Stimulated activated CD8-positive, alpha-beta memory T cell treated with anti-CD3 and anti-CD28 coated beads, Interleukin-12 subunit alpha, Interleukin-12 subunit beta, amount 100 ng/mL, for 24 hours (primary cell): ENCODE measurements at regions not wholly inside any gene's neighbourhood (a gene's known extent, or its start where the extent isn't known, plus 50 kb on each side); places are given as distances from the start of the nearest gene placed in this dataset.
"Not testable (repeated sequence)": the region's sequence is repeated elsewhere in the genome, so short reads cannot be mapped to it uniquely, and the experiment has no call there.

Experiments used
- DNase-seq: peaks from one replicate; pipeline ENCODE4 v3.0.0-alpha.2; 2020; ENCODE audit errors: extremely low read depth

- no peak for DNase-seq
Measured at GRCh38 chr9:89695441-89695891, 90.7 kb downstream of the GADD45G start.

GRCh38 chr9:89695979-89696378 lies 91.2 kb downstream of the GADD45G start:
- DNase-seq, result not testable (repeated sequence)

GRCh38 chr9:89696780-89697179 lies 92.0 kb downstream of the GADD45G start:
- no peak for DNase-seq

GRCh38 chr9:89697553-89697952 lies 92.7 kb downstream of the GADD45G start:
- no peak for DNase-seq

GRCh38 chr9:89698411-89699005 lies 93.7 kb downstream of the GADD45G start:
- no peak for DNase-seq

DNA sequence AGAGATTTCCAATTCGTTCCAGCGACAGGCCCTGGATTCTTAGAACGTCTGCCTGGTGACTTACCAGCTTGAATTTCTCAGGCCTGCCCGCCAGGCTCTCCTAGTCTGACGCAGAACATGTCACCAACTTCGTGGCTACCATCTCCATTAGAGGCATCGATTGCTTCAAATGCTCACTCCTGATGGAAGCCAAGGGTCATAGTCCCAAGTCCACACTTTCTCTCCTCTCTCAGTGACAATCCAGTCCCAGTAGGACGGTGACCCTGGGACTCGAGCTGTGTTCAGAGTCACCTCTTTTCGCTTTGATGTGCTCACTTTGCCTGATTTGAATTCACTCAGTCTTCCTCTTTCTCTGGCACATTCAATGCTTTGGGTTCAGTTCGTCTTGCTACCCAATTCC lies 94.8 kb downstream of the GADD45G start:
- no peak for DNase-seq

DNA sequence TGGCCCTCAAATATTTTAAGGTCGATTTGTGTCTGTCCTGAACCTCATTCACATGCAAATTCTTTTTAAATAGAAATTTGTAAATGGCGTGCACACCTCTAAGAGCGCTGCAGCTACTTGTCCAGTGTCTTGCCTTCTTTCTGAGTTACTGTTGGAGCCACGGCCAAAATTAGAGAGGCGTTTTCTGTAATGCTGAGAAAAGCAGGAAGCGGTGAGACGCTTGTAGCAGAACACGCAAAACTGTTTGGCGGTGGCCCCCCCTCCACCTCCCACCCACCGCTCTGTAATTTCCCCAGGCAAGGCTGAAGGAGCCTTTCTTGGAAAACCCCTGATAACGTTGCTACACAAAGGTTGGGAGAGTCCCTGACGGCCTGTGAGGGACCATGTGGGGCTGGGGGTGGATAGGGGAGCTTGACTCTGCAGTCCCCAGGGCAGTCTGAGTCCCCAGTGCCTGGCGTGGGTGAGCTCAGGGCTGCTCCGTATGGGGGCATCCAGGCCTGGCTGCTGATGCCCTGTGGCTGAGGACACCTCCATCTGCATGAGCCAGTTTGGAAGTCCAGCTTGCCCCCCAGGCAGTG lies 96.5 kb downstream of the GADD45G start:
- DNase-seq, result peak; percentile 51

DNA sequence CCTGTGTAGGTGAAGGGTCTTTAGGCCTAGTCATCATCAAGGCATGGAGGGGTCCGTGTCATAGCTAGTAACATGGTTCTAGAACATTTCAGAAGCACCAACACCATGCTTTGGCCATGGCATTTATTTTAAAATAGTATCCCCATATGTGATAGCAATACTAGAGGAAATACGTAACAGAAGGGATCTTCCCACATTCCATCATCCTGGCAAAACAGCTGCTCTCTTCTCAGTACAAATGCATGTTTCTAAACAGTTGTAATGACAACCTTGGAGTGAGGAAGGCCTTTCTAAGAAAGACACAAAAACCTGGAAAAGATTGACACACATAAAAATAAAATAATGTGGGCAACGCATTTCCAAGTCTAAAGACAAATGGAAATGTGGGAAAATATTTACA lies 97.6 kb downstream of the GADD45G start:
- no peak for DNase-seq

GRCh38 chr9:89705651-89706050 lies 100.8 kb downstream of the GADD45G start:
- DNase-seq, result no peak

DNA sequence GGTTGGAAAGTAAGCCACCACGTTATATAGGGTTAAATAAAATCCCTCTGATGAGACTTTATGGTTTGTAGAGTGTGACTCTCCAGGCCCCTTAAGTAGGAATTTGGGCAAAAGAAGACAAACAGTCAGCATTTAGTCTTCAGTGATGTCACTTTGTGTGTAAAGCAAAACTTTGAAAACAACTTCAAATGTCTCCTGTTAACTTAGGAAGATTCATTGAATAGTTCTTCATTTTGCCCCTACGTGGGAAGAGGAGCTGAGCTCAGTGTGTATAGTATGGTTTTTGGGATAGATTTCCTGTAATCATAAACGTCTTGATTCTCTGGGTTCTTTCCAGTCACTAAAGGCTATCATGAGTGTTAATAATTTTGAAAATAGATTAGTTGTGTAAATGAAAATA lies 101.3 kb downstream of the GADD45G start:
- no peak for DNase-seq

- no peak for DNase-seq
Measured at GRCh38 chr9:89706731-89707191, 101.9 kb downstream of the GADD45G start.

GRCh38 chr9:89710697-89711096 lies 105.9 kb downstream of the GADD45G start:
- DNase-seq, result no peak

DNA sequence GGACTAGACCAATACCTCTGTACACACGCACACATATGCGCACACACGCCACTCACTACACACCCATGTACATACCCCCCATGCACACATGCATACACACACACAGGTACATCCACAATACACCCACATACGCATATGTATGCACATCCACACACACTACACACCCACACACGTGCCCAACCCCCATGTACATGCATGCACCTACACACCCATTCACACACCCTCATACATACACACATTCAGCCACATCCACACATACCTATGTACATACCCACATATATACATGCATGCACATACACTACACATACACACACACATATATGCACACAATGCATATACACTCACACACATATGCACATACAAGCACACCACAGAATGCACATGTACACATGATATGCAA lies 107.1 kb downstream of the GADD45G start:
- DNase-seq, result no peak

- DNase-seq, result no peak
Measured at GRCh38 chr9:89712283-89712682, 107.5 kb downstream of the GADD45G start.

GRCh38 chr9:89714321-89714720 lies 109.5 kb downstream of the GADD45G start:
- DNase-seq, result no peak

GRCh38 chr9:89715318-89715858 lies 110.6 kb downstream of the GADD45G start:
- no peak for DNase-seq

- DNase-seq, result no peak
Measured at GRCh38 chr9:89715881-89716280, 111.1 kb downstream of the GADD45G start.

DNA sequence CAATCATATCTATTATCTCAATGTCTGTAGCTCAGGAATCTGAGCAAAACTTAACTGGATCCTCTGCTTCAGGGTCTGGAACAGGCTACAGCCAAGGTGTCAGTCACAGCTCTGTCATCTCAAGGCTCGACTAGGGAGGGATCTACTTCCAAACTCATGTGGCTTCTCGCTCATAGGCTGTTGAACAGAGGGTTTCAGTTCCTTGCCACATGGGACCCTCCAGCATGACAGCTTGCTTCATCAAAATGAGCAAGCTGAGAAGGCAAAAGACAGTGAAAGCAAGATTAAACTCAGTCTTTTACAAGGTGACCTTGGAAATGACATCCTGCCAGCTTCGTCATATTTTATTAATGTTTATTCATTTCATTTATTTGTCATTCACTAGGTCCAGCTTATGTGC lies 111.7 kb downstream of the GADD45G start:
- no peak for DNase-seq

DNA sequence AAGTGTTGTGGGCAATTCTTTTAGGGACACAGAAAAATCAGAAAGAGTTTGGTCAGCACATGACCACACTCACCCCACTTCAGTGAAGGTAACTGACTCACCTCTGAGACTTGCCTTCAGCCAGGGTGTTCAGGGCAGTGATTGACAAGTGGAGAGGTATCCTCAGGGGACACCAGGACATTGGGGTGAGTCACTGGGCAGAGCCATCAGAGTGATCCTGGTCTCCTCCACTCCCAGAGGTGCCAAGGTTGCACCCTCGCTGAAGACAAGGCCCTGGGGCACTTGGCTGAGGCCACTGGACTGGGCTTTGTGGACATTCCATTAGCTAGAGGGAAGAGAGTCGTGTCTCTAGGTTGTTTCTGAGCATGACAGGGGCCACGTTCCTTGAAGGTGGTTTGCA lies 113.4 kb downstream of the GADD45G start:
- no peak for DNase-seq

DNA sequence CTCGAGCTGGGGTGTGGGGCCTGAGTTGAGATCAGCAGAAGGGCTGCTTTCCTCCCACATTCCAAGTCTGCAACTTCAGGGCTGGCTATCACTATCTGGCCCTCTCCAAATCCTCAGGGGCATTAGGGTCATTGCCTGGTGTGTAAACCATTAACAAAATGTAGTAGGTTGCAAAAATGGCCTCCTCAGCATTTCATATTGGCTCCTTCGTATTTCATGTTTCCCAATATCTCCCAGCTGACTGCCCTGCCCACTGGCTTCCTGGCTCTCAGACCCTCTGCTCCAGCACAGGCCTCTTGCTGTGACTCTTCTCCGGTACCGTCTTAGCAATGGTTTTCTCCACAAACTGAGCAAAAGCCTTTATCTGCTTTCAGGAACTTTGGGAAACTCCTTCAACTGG lies 113.8 kb downstream of the GADD45G start:
- no peak for DNase-seq

GRCh38 chr9:89719202-89719601 lies 114.4 kb downstream of the GADD45G start:
- DNase-seq, result no peak

DNA sequence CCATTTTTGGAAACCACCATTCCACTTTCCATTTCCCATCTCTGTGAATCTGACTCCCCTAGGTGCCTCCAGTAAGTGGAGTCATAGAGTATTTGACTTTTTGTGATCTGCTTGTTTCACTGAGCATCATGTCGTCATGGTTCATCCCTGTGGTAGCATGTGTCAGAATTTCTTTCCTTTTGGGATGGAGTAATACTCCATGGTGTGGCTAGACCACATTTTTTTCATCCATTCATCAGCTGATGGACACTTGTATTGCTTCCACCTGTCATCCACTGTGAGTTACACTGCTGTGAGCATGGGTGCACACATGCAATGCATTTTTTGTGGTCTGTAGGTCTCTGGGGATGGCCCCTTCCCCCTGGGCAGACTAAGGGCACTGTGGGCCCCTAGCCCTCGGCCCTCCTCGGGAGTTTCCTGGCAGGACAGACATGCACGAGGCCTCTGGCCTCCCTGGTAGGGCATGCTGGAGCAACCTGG lies 115.9 kb downstream of the GADD45G start:
- no peak for DNase-seq

GRCh38 chr9:89721176-89721700 lies 116.4 kb downstream of the GADD45G start:
- no peak for DNase-seq
